K562 (cell line): ENCODE measurements at regions not wholly inside any gene's neighbourhood (a gene's known extent, or its start where the extent isn't known, plus 50 kb on each side); places are given as distances from the start of the nearest gene placed in this dataset.

Experiments used
- ATAC-seq: fragments of 200-7000 bp; cut with Tn5 transposase; 3 replicates; pipeline ENCODE4 v1.9.1; 2020; ENCODE audit warnings: moderate library complexity
- BruUV-seq: library from RNA; stranded (reverse); fragments of 400-500 nt; replicated peaks from 2 replicates; lab custom pipeline; 2021; lab: Mats Ljungman, UMichigan
- CTCF ChIA-PET: fragments of 300-600 bp; formaldehyde crosslinking; extraction: SDS; loops from one replicate; lab custom pipeline; 2021; ENCODE audit warnings: low intra/inter-chr PET ratio; lab: Yijun Ruan, JAX
- POLR2A ChIA-PET: fragments of 300-600, 350-650 bp; sonication (Branson Sonifier 250); formaldehyde crosslinking; extraction: SDS; loops from one replicate; lab custom pipeline; 2021; ENCODE audit warnings: antibody characterized with exemption, inconsistent platforms; lab: Yijun Ruan, JAX
- DNase-seq, 4 experiments: peaks; one replicate each; pipeline versions ENCODE4 v3.0.0 to v3.0.0-alpha.2; 2011 to 2018; ENCODE audit warnings: low spot score in 3 of 4, mixed read lengths in 3 of 4; ENCODE audit errors: extremely low read depth in 1 of 4
- FAIRE-seq: peaks from 2 replicates; lab custom pipeline; 2011; peaks lifted over from hg19 to GRCh38; lab: Jason Lieb, UNC
- H2AFZ ChIP-seq: 2 replicates; pipeline ENCODE4 v1.6.0; 2011; ENCODE audit warnings: low read depth, low read length, control low read depth, inconsistent platforms
- H3K27ac ChIP-seq: fragments of 200-600 bp; 3 replicates; pipeline ENCODE4 v1.8.0; 2011; ENCODE audit warnings: low read depth, mild to moderate bottlenecking, control low read depth, inconsistent platforms, low read length, moderate library complexity, mixed read lengths; ENCODE audit errors: extremely low read depth
- H3K27me3 ChIP-seq, 2 experiments: fragments of 300-600 bp in 1 of 2; 2 replicates in 1 of 2; 3 replicates in 1 of 2; pipeline versions ENCODE4 v1.6.0 to v1.8.0; 2011; ENCODE audit warnings: inconsistent platforms in 2 of 2, low read length in 2 of 2, mild to moderate bottlenecking in 1 of 2, mixed read lengths in 1 of 2, moderate library complexity in 1 of 2; ENCODE audit not compliant: control insufficient read depth in 2 of 2, insufficient read depth in 2 of 2
- H3K36me3 ChIP-seq: fragments of 300-600 bp; 3 replicates; pipeline ENCODE4 v1.8.0; 2011; ENCODE audit warnings: mild to moderate bottlenecking, low read length, inconsistent platforms; ENCODE audit not compliant: control insufficient read depth, insufficient read depth
- H3K4me1 ChIP-seq, 2 experiments: fragments of 200-600 bp in 1 of 2; replicated peaks in 1 of 2; 2 replicates in 1 of 2; 3 replicates in 1 of 2; pipeline versions ENCODE4 v1.5.1 to v1.8.0; 2011; ENCODE audit warnings: inconsistent platforms in 2 of 2, low read length in 2 of 2, mild to moderate bottlenecking in 1 of 2, mixed read lengths in 1 of 2, moderate library complexity in 1 of 2; ENCODE audit not compliant: control insufficient read depth in 2 of 2, insufficient read depth in 2 of 2
- H3K4me2 ChIP-seq: 2 replicates; pipeline ENCODE4 v1.6.1; 2011; ENCODE audit warnings: low read length, control low read depth, inconsistent platforms, mixed read lengths; ENCODE audit not compliant: insufficient read depth
- H3K4me3 ChIP-seq: fragments of 200-600 bp; sonication (generic), shearing (Covaris generic); 2 replicates; pipeline ENCODE4 v1.5.1; 2016; ENCODE audit warnings: control low read depth, inconsistent platforms
- H3K79me2 ChIP-seq: fragments of 200-600 bp; 3 replicates; pipeline ENCODE4 v1.8.0; 2011; ENCODE audit warnings: low read length, inconsistent platforms; ENCODE audit not compliant: control insufficient read depth, insufficient read depth
- H3K9ac ChIP-seq, 2 experiments: 2 replicates each; pipeline versions ENCODE4 v1.6.0 to v1.6.1; 2011; ENCODE audit warnings: low read depth in 2 of 2, low read length in 2 of 2, control low read depth in 1 of 2, inconsistent platforms in 1 of 2, mild to moderate bottlenecking in 1 of 2, mixed read lengths in 1 of 2; ENCODE audit not compliant: insufficient read depth in 1 of 2
- H3K9me1 ChIP-seq: one replicate; pipeline ENCODE4 v1.6.0; 2011; ENCODE audit warnings: inconsistent platforms, mild to moderate bottlenecking, low read length, moderate library complexity; ENCODE audit not compliant: control insufficient read depth, insufficient read depth
- H3K9me3 ChIP-seq: replicated peaks from 2 replicates; pipeline ENCODE4 v1.5.1; 2011; ENCODE audit warnings: low read depth, low read length, inconsistent platforms; ENCODE audit not compliant: control insufficient read depth, insufficient read depth
- H4K20me1 ChIP-seq: replicated peaks from 2 replicates; pipeline ENCODE4 v1.6.1; 2011; ENCODE audit warnings: low read length, inconsistent platforms, mixed read lengths; ENCODE audit not compliant: control insufficient read depth, insufficient read depth
- RBM39 ChIP-seq: fragments of 200-400 bp; formaldehyde crosslinking; optimal IDR thresholded peaks from 2 replicates; pipeline ENCODE3; 2018; ENCODE audit warnings: low read depth, low read length
- TEAD1 ChIP-seq, 2 experiments: fragments of 450-650 bp in 1 of 2; sonication (generic) in 1 of 2; formaldehyde crosslinking; IDR thresholded peaks; 2 replicates each; pipeline versions ENCODE4 v1.4.0 to v1.8.0; 2020 to 2022; ENCODE audit warnings: mild to moderate bottlenecking in 2 of 2, missing genetic modification reagents in 1 of 2
- USF1 ChIP-seq: sonication (generic); formaldehyde crosslinking; IDR thresholded peaks from 2 replicates; pipeline ENCODE4 v1.9.0; 2022; ENCODE audit warnings: mild to moderate bottlenecking, missing genetic modification reagents
- ZBTB2 ChIP-seq: fragments of 450-650 bp; IDR thresholded peaks from 2 replicates; pipeline ENCODE4 v1.6.1; 2016; ENCODE audit warnings: antibody characterized with exemption
- ZNF41 ChIP-seq: fragments of 250-450 bp; sonication (Bioruptor Pico); conservative IDR thresholded peaks from 2 replicates; pipeline ENCODE4 v1.4.0; 2020; ENCODE audit warnings: mild to moderate bottlenecking
- WGBS: fragments of 100-300 bp; shearing (Covaris generic); methylation state at CpG from one replicate; pipeline ENCODE4 v1.1.6; 2016; ENCODE audit warnings: low coverage, mixed read lengths; ENCODE audit not compliant: insufficient coverage; ENCODE audit errors: missing lambda C conversion rate; 5-methylcytosine and 5-hydroxymethylcytosine counted together
- in situ Hi-C: fragments of 300-500 bp; cut with MboI; formaldehyde crosslinking; loops from 4 replicates; pipeline ENCODE4 v1.15.0; 2018; ENCODE audit warnings: inconsistent platforms, mixed read lengths
- intact Hi-C: fragments of 100-400 bp; cut with micrococcal nuclease; formaldehyde crosslinking; loops from 2 replicates; pipeline ENCODE4 v1.14.2; 2022
- TF ChIP-seq, protein P1 (sequence below): fragments of 450-650 bp; IDR thresholded peaks from 2 replicates; pipeline ENCODE4 v1.6.1; 2016; ENCODE audit warnings: low read depth
- TF ChIP-seq, protein P2 (sequence below): fragments of 450-650 bp; IDR thresholded peaks from 2 replicates; pipeline ENCODE4 v1.7.1; 2018; ENCODE audit warnings: mild to moderate bottlenecking, low read depth; ENCODE audit not compliant: partially characterized antibody

- WGBS = 2% methylated on average over 12 of the region's 12 CpGs
- CTCF ChIA-PET = no interaction called here
- no peak for TF ChIP-seq RBM39
- TF ChIP-seq, protein P1, sequence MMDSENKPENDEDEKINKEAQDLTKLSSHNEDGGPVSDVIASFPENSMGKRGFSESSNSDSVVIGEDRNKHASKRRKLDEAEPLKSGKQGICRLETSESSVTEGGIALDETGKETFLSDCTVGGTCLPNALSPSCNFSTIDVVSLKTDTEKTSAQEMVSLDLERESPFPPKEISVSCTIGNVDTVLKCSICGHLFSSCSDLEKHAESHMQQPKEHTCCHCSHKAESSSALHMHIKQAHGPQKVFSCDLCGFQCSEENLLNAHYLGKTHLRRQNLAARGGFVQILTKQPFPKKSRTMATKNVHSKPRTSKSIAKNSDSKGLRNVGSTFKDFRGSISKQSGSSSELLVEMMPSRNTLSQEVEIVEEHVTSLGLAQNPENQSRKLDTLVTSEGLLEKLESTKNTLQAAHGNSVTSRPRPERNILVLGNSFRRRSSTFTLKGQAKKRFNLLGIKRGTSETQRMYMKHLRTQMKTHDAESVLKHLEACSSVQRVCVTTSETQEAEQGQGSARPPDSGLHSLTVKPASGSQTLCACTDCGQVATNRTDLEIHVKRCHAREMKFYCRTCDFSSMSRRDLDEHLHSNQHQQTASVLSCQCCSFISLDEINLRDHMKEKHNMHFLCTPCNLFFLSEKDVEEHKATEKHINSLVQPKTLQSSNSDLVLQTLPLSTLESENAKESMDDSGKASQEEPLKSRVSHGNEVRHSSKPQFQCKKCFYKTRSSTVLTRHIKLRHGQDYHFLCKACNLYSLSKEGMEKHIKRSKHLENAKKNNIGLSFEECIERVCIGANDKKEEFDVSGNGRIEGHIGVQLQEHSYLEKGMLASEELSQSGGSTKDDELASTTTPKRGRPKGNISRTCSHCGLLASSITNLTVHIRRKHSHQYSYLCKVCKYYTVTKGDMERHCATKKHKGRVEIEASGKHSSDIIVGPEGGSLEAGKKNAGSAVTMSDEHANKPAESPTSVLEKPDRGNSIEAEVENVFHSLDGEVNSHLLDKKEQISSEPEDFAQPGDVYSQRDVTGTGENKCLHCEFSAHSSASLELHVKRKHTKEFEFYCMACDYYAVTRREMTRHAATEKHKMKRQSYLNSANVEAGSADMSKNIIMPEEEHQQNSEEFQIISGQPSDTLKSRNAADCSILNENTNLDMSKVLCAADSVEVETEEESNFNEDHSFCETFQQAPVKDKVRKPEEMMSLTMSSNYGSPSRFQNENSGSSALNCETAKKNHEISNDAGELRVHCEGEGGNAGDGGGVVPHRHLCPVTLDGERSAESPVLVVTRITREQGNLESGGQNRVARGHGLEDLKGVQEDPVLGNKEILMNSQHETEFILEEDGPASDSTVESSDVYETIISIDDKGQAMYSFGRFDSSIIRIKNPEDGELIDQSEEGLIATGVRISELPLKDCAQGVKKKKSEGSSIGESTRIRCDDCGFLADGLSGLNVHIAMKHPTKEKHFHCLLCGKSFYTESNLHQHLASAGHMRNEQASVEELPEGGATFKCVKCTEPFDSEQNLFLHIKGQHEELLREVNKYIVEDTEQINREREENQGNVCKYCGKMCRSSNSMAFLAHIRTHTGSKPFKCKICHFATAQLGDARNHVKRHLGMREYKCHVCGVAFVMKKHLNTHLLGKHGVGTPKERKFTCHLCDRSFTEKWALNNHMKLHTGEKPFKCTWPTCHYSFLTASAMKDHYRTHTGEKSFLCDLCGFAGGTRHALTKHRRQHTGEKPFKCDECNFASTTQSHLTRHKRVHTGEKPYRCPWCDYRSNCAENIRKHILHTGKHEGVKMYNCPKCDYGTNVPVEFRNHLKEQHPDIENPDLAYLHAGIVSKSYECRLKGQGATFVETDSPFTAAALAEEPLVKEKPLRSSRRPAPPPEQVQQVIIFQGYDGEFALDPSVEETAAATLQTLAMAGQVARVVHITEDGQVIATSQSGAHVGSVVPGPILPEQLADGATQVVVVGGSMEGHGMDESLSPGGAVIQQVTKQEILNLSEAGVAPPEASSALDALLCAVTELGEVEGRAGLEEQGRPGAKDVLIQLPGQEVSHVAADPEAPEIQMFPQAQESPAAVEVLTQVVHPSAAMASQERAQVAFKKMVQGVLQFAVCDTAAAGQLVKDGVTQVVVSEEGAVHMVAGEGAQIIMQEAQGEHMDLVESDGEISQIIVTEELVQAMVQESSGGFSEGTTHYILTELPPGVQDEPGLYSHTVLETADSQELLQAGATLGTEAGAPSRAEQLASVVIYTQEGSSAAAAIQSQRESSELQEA = no peak
- TF ChIP-seq ZBTB2 = no peak
- TF ChIP-seq, protein P2, sequence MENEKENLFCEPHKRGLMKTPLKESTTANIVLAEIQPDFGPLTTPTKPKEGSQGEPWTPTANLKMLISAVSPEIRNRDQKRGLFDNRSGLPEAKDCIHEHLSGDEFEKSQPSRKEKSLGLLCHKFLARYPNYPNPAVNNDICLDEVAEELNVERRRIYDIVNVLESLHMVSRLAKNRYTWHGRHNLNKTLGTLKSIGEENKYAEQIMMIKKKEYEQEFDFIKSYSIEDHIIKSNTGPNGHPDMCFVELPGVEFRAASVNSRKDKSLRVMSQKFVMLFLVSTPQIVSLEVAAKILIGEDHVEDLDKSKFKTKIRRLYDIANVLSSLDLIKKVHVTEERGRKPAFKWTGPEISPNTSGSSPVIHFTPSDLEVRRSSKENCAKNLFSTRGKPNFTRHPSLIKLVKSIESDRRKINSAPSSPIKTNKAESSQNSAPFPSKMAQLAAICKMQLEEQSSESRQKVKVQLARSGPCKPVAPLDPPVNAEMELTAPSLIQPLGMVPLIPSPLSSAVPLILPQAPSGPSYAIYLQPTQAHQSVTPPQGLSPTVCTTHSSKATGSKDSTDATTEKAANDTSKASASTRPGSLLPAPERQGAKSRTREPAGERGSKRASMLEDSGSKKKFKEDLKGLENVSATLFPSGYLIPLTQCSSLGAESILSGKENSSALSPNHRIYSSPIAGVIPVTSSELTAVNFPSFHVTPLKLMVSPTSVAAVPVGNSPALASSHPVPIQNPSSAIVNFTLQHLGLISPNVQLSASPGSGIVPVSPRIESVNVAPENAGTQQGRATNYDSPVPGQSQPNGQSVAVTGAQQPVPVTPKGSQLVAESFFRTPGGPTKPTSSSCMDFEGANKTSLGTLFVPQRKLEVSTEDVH = no peak
- TF ChIP-seq TEAD1 (CRISPR knock-in tag; IDR thresholded peaks at IDR 0.05) = no peak
- TF ChIP-seq USF1 (CRISPR knock-in tag) = no peak
- no peak for TF ChIP-seq ZNF41 (CRISPR knock-in tag)
Measured at GRCh38 chr17:79677646-79678045, 53.1 kb upstream of the ENPP7 start.

More at GRCh38 chr17:79677646-79678045, 53.1 kb upstream of the ENPP7 start:
- Histone ChIP-seq H2AFZ (no peak overlapping the region), H3K27me3 (peaks cover 32 to 60% of the 10 kb centered on the region in 2 experiments; a peak in 4 of 5 replicates), H3K4me2 (no peak overlapping the region), H4K20me1 (no peaks in the 10 kb centered on the region; the same call in 1 of the 2 replicates), H3K4me1 (no peaks in the 10 kb centered on the region), H3K79me2 (no peaks in the 10 kb centered on the region), H3K36me3 (no peaks in the 10 kb centered on the region), H3K9me3 (no peaks in the 10 kb centered on the region), H3K27ac (no peak overlapping the region), H3K9me1 (no peaks in the 10 kb centered on the region), H3K9ac (no peak overlapping the region), H3K4me3 (no peak overlapping the region)
- intact Hi-C loops = no loop called here
- ATAC-seq (no peak), FAIRE-seq (no peak), DNase-seq (no peak)
- in situ Hi-C loops = no loop called here
- no TSS peak for BruUV-seq
- POLR2A ChIA-PET = no interaction called here
